ENCODE measurements at regions not wholly inside any gene's neighbourhood (a gene's known extent, or its start where the extent isn't known, plus 50 kb on each side); places are given as distances from the start of the nearest gene placed in this dataset.

DNA sequence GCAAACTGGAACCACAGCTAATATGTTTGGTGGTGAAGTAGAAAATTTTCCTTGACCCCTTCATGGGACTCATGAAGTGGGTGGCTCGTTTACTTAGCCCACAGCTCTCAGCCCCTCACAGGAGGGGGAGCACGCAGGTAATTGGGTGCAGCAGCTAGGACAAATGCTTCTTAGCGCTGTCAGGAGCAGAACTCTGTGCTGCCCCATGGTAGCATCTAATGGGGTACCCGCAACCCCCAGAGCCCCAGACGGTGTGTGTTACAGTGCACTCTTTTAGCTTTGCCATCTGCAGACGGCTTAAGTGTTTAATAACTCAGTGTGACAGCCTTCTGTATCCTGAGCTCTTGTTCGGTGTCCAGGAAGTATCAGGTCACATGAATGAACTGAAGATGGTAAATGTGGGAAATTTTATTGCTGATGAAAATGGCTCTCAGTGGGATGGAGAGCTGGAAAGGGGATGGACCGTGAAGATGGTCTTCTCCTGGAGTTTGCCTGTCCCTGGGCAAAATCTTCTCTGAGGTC, 189.6 kb upstream of the ZRANB2 start:
- intact Hi-C loops (cut with DNase I), result no loop called here
- DNase-seq (no peak), ATAC-seq (ENCODE audit: poor library complexity) (no peak)

DNA sequence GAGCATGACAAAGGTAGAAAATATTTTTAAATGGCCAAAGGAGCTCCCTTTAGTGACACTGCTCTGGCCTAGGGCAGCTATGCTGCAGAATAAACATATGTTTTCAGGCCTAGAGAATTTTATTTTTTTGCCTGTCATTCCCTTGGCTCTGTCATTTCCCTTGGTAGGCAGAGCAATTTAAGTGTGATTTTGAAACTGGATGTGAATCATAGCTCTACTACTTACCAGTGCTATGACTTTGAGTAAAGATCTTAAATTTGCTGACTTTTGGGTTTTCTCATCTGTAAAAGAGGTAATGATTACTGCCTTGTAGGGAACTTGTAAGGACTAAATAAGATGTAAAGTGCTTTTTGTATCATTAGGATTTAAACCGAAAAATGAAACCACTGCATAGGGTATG, 189.0 kb upstream of the ZRANB2 start:
- ATAC-seq (ENCODE audit: poor library complexity), result no peak
- no peak for DNase-seq
- intact Hi-C loops (cut with DNase I), result no loop called here

GRCh38 chr1:71269179-71269578, 188.3 kb upstream of the ZRANB2 start:
- intact Hi-C loops (cut with DNase I), result no loop called here
- ATAC-seq (ENCODE audit: poor library complexity) (no peak), DNase-seq (no peak)

DNA sequence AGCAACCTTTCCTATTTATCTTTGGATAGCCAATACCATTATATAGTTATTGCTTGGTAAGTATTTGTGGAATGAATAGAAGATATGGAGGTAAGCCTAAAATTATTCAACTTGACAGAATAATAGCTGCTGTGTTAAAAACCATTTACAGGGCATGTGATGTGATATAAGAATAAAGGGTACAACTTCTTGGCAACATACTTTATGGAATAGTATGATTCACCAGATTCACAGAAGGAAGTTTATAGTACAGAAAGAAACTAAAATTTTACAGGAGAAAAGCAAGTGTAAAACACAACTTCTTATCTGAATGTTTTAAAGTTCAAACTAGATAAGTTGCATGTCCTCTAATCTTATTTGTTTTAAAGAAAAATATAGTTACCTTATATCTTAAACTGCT, 186.4 kb upstream of the ZRANB2 start:
- intact Hi-C loops (cut with DNase I), result no loop called here
- ATAC-seq (ENCODE audit: poor library complexity) (no peak), DNase-seq (no peak)

DNA sequence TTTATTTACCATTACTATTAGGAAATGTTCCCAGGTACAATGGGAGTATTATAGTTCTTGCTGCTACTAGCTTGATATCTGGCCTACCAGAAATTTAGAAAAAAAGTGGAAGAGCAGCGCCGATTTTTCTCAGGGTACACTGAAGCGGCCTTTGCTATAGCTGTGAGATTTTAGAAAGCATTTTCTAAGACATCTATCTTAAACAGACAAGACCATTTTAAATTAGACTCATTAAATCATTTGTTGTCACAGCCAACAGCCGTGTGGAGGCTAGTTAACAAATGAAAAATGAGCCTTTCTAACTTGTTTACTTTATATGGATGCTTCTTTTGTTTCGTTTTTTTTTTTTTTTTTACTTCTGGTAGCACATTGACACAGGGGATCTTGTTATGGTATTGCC, 183.2 kb upstream of the ZRANB2 start:
- no peak for ATAC-seq (ENCODE audit: poor library complexity)
- intact Hi-C loops (cut with DNase I), result no loop called here
- no peak for DNase-seq

- intact Hi-C loops (cut with DNase I), result no loop called here
- ATAC-seq (ENCODE audit: poor library complexity), result no peak
Observed at GRCh38 chr1:71262970-71263369, 182.1 kb upstream of the ZRANB2 start.

GRCh38 chr1:71252900-71253299, 172.1 kb upstream of the ZRANB2 start:
- DNase-seq (no peak), ATAC-seq (ENCODE audit: poor library complexity) (no peak)
- intact Hi-C loops (cut with DNase I), result no loop called here

More at GRCh38 chr1:71262970-71263369, 182.1 kb upstream of the ZRANB2 start:
- no peak for DNase-seq

- DNase-seq (no peak), ATAC-seq (ENCODE audit: poor library complexity) (no peak)
- intact Hi-C loops (cut with DNase I), result no loop called here
Observed at GRCh38 chr1:71245246-71245645, 164.4 kb upstream of the ZRANB2 start.

DNA sequence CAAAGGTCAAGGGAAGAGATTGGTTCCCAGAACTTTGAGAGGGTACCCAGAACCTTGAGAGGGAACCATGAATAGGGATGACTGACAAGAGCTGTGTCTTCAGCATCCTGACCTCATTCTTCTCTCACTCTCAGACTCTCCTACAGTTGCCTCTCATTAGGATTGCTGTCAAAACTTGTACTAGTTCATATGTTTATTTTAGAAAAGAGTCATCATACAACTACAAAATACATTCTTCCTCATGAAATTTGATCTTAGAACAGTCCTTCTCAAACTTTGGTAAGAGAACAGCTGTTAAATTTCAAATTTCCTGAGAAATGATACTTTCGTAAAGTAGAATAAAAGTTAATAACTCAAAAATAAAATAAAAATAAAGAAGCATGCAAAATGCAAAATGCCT, 161.4 kb upstream of the ZRANB2 start:
- ATAC-seq (ENCODE audit: poor library complexity) (no peak), DNase-seq (no peak)
- intact Hi-C loops (cut with DNase I), result no loop called here

DNA sequence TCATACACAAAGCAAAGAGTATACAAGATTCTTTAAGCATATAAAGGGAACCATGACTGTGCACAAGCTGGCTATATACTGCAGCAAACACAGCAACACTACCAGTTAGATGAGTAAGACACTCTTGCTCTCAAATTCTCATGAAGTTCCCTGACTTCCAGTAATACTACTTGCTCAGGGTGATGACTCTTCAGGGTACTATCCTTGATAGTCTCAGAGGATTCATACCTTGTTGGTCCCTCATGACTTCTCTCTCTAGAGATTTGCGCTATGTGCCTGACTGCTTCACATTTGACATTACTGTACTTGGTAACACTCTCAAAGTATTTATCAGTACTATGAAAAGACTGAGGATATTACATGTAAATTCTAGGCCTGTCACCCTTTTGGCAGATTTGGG, 159.8 kb upstream of the ZRANB2 start:
- ATAC-seq (ENCODE audit: poor library complexity) (no peak), DNase-seq (no peak)
- intact Hi-C loops (cut with DNase I), result no loop called here

DNA sequence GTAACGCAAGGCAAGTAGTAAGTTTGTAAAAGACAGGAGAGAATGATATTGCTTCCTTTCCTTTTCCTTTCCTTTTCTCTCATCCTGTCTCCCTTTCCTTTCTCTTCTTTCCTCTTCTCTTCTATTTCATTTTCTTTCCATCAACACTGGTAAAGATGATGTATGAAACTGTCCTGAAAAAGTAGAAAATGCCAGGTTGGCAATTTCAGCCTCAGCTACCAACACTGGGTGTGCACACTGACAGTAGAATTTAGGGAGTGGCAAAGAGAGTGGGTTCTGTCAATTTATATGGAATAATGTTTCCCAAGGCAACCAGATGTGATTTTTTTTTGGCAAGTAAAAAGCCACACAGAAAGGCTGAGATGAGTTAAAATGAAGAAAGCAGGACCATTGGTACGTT, 155.7 kb upstream of the ZRANB2 start:
- ATAC-seq (ENCODE audit: poor library complexity), result no peak
- DNase-seq, result no peak
- intact Hi-C loops (cut with DNase I), result no loop called here

DNA sequence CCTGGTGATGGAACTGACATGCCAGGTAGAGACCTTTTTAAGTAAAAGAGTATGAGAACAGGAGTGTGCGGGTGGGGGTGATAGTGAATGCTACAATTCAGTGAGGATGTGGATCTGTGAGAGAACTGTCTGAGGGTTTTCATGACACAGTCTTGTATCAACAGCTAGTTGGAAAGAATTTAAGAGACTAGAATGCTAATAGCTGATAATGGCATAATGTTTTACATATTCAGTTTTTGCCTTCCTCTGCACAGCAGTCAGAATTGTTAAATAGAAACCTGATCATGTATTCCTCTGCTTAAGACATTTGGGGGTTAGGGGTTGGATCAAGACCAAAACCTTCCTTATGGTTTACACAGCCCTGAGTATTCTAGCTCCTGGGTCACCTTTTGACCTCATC, 152.8 kb upstream of the ZRANB2 start:
- no peak for DNase-seq
- ATAC-seq (ENCODE audit: poor library complexity), result no peak
- intact Hi-C loops (cut with DNase I), result no loop called here

GRCh38 chr1:71232786-71233185, 152.0 kb upstream of the ZRANB2 start:
- intact Hi-C loops (cut with DNase I), result no loop called here
- DNase-seq, result no peak
- ATAC-seq (ENCODE audit: poor library complexity), result no peak

- DNase-seq (no peak), ATAC-seq (ENCODE audit: poor library complexity) (no peak)
- intact Hi-C loops (cut with DNase I), result no loop called here
Observed at GRCh38 chr1:71232166-71232763, 151.4 kb upstream of the ZRANB2 start.

DNA sequence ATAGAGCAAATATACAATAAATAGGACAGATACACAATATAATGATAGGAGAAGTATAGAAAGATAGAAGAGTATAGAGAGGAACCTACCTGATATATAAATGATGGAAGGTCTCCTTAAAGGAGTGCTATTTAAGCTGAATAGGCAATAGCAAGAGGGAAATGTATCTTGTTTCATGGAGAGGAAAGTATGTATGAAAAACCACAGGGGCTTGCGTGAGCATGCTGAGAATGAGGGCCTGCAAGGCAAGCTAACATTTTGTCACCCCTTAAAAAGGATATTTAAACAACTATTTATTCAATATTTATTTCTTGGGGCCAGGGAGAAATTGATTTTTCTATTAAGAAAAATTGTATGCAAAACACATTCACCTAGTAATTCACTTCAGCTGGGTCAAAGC, 150.9 kb upstream of the ZRANB2 start:
- ATAC-seq (ENCODE audit: poor library complexity) (no peak), DNase-seq (no peak)
- intact Hi-C loops (cut with DNase I), result no loop called here

GRCh38 chr1:71228742-71229365, 148.0 kb upstream of the ZRANB2 start:
- ATAC-seq (ENCODE audit: poor library complexity), result peak; percentile 71
- intact Hi-C loops (cut with DNase I), result no loop called here
- DNase-seq, result no peak

- ATAC-seq (ENCODE audit: poor library complexity) (no peak), DNase-seq (no peak)
- intact Hi-C loops (cut with DNase I), result no loop called here
Observed at GRCh38 chr1:71228241-71228640, 147.4 kb upstream of the ZRANB2 start.

- DNase-seq (no peak), ATAC-seq (ENCODE audit: poor library complexity) (no peak)
- intact Hi-C loops (cut with DNase I), result no loop called here
Observed at GRCh38 chr1:71224741-71225377, 144.0 kb upstream of the ZRANB2 start.

- DNase-seq, result no peak
- intact Hi-C loops (cut with DNase I), result no loop called here
- ATAC-seq (ENCODE audit: poor library complexity), result no peak
Observed at GRCh38 chr1:71223641-71224340, 143.0 kb upstream of the ZRANB2 start.

DNA sequence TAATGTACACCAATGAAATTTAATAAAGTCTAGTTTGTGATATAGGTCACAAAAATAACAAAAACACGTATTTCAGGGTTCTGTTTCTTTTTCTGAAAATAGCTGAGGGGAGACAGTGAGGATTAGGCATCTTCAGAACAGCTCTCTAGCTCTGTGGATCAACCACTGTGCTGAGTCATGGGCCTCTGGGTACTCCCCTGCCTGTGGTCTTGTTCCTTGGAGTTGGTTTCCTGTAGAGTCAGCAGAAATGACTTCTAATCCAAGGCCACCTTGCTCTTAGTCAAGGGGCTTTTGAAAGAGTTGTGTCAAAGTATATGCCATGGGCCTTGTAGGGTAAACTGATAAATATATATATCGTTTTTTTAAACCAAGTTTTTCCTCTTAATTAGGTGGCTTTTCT, 141.8 kb upstream of the ZRANB2 start:
- DNase-seq (no peak), ATAC-seq (ENCODE audit: poor library complexity) (no peak)
- intact Hi-C loops (cut with DNase I), result no loop called here
